PC-9 (cell line): ENCODE measurements at regions not wholly inside any gene's neighbourhood (a gene's known extent, or its start where the extent isn't known, plus 50 kb on each side); places are given as distances from the start of the nearest gene placed in this dataset.

Experiments
- EZH2 ChIP-seq: fragments of 200-600 bp; sonication (generic); IDR thresholded peaks from 2 replicates; pipeline ENCODE4 v1.8.0; 2017; ENCODE audit warnings: antibody characterized with exemption, low read depth
- TF ChIP-seq, protein P1 (sequence below): fragments of 200-600 bp; sonication (generic); conservative IDR thresholded peaks from 2 replicates; pipeline ENCODE4 v1.6.1; 2017; ENCODE audit warnings: mixed run types, antibody characterized with exemption, mild to moderate bottlenecking, moderate library complexity

DNA sequence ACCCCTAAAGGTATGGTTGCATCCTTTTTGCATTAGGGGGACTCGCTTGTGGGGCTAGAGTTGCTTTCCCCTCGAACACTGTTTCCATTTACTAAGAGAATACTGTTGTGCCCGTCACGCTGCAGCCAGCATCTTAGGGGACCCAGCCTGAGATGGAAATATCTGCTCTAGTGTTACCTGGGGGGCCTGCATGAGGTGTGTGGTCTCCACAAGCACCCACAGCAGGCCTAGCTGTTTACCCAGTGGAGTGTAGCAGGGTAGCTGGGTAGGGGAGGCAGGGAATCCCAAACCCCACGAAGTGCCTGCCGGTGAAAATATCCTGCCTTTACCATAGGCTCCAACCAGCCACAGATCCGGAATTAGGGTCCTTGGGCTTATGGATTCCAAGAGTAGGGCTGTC lies 303.6 kb downstream of the PTPRU start:
- no peak for TF ChIP-seq EZH2
- TF ChIP-seq, protein P1, sequence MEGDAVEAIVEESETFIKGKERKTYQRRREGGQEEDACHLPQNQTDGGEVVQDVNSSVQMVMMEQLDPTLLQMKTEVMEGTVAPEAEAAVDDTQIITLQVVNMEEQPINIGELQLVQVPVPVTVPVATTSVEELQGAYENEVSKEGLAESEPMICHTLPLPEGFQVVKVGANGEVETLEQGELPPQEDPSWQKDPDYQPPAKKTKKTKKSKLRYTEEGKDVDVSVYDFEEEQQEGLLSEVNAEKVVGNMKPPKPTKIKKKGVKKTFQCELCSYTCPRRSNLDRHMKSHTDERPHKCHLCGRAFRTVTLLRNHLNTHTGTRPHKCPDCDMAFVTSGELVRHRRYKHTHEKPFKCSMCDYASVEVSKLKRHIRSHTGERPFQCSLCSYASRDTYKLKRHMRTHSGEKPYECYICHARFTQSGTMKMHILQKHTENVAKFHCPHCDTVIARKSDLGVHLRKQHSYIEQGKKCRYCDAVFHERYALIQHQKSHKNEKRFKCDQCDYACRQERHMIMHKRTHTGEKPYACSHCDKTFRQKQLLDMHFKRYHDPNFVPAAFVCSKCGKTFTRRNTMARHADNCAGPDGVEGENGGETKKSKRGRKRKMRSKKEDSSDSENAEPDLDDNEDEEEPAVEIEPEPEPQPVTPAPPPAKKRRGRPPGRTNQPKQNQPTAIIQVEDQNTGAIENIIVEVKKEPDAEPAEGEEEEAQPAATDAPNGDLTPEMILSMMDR, result no peak
